Ovary (tissue), 3 donors: ENCODE measurements at regions not wholly inside any gene's neighbourhood (a gene's known extent, or its start where the extent isn't known, plus 50 kb on each side); places are given as distances from the start of the nearest gene placed in this dataset.

ENCODE experiments used
- CTCF ChIP-seq, 3 donors: fragments of 450-650 bp in 2 of 3; fragments of 200-600 bp in 1 of 3; IDR thresholded peaks; one replicate each; pipeline versions ENCODE4 v1.5.1 to v1.8.0; 2016 to 2022; ENCODE audit warnings: antibody characterized with exemption in 3 of 3, mild to moderate bottlenecking in 1 of 3
- EP300 ChIP-seq: sonication (generic); formaldehyde crosslinking; IDR thresholded peaks from one replicate; pipeline ENCODE4 v1.6.1; 2017; ENCODE audit warnings: antibody characterized with exemption
- POLR2A ChIP-seq: fragments of 450-650 bp; IDR thresholded peaks from one replicate; pipeline ENCODE4 v1.6.1; 2017; ENCODE audit warnings: antibody characterized with exemption, mild to moderate bottlenecking, moderate library complexity
- donor health status: DM: no; HTN: no; CAD: no.

DNA sequence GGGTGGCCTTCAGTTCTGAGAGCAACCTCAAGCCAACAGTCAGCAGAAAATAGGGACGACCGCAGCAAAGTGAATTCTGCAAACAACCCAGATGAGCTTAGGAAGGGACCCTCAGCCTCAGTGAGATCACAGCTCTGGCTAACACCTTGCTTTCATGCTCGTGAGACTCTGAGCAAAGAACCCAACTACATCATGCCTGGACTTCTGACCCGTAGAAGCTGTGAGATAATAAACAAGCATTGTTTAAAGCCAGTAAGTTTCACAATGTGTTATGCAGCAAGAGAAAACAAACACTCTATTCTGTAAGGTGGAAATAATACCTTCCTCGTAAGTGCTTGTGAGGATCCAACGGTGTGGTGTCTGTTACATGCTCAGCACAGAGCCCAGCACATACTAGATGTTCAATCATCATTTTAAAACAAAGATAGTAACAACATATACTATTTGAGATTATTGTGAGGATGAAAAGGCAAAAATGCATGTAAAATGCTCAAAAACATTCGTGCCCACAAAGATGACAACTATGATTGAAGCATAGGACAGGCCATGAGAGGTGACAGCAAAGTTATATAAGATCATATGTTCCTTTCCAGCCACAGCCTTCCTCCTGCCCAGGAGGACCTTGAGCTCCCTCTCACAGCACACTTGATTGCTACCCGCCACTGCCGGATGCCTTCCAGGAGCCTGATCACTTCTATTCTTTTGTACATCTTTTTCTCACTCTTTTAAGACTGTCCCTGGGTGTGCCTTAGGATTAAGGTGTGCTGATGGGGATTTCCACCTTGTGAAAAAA is 433.3 kb downstream of the BUD13 start:
- TF ChIP-seq CTCF (IDR thresholded peaks at IDR 0.05), result no peak
- no peak for TF ChIP-seq POLR2A
- TF ChIP-seq EP300, result no peak
